ENCODE measurements at regions not wholly inside any gene's neighbourhood (a gene's known extent, or its start where the extent isn't known, plus 50 kb on each side); places are given as distances from the start of the nearest gene placed in this dataset.

DNA sequence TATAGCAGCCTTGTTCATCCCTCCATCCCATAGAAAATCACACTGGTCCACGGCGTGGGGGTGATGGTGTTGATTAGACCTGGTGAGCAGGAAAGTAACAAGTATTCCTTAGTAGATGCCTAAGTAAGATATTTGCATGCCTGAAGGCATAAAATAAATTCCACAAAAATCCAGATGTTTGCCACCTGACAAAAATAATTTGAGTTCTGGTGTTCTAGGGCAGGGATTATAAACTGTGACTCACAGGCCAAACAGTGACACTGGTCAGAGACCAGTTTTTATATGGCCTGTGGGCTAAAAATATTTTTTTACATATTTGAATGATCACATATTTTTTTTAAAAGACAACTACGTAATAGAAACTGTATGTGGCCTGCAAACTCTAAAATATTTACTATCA lies 310.7 kb downstream of the RFC3 start:
- DNase-seq = no peak

DNA sequence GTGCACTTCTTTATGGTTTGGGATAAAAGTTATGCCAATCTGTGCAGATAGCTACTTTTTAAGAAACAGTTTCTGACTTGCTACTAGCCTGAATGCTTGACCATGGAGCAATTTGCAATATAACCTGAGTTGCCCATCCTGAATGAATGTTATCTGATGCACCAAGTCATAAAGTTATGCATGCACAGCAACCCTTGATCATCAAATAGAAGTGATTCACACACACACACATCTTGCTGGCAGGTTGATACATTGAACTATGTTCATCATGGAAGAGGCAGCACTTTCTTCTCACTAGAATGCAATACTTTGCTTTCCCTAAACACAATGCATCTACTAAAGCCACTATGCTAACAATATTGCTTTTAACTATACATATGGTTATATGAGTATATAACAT lies 311.5 kb downstream of the RFC3 start:
- DNase-seq = no peak

DNA sequence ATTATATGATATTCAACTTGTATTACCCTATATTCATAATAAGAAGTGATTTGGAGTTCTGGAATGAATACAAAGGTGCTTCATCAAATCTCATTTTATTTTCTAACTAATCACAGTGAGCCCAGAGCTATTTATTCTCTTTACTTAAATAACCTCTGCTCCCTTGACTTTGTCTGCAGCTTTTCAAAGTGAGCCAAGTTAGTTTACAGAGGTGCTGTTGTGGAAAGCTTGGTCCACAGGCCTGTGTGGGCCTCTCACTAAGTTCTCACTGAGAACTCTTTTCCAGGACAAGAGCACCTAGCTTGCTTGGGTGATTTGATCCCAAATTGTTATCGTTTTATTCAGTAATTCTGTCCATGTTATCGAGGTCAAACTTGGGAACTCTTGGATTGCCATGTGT lies 319.3 kb downstream of the RFC3 start:
- no peak for DNase-seq

DNA sequence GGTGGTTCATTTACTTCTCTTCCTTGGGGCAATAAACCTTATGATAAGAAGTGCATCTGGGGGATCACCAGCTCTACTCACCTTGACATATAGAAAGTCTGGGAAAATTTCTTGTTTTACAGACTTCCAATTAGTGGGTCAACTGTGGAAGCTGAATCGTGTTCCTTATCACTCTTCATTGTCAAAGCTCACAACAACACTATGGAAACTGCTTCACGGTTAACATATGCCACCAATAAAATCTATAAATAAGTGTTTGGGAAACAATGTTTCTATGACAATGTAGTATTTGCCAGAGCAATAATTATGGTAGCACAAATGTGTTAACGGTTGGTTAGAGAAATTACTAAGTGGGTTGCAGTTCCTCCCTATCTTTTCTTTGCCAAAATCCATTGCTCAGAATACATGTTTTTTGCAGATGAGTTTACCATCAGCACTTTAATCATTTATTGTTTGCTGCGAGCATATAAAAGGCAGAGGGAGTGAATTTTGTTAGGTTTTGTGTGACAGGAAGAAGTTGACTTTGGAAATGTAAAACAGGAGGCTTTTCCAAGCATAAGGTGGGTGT lies 321.8 kb downstream of the RFC3 start:
- DNase-seq = no peak

DNA sequence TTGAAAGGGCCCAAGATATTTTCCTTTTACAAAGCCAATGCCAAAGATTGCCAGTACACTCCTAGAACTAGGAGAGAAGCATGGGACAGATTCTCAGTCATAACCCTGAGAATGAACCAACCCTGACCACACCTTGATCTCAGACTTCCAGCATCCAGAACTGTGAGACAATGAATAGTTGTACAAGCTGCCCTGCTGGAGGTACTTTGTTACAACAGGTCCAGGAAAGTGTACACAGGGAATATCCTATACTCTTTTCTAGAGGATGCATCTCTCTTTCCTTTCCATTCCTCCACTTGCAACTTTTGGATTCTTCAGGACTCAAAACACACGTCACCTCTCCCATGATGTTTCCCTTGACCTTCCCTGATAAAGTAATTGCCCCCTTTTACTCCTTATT lies 325.7 kb downstream of the RFC3 start:
- DNase-seq = no peak

DNA sequence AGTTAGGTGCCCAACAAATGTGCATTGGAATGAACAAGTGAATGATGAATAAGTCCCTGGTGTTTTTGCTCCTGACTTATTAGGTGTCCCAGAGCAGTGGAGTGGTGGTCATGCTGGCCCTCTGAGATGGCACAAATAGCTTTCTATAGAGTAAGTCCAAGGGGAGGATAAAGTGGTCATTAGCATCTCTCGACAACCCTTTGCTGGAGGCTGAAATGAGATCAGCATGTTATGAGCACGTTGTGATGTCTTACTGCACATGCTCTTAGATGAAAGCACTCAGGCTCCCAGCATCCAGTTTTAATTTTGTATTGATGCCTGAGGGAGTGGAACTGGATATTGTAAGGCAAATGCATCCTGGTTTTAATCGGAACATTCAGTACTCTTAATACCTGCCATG lies 326.2 kb downstream of the RFC3 start:
- DNase-seq = no peak

DNA sequence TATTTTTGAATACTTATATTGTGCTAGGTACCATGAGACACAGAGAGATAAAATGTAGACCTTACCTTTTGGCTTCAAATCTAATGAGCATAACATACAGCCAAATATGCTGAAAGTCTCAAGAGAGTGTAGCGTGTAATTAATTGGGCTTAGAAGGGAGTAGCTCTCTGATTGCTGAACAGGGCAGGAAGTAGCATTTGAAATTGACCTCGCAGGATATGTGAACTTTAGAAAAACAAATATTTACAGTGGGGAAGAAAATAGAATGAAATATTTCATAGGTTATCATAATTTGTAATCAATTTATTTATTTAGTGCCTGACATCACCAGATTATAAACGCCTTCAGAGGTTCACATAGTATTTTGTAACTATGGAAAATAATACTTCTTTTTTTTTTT lies 327.1 kb downstream of the RFC3 start:
- no peak for DNase-seq

DNA sequence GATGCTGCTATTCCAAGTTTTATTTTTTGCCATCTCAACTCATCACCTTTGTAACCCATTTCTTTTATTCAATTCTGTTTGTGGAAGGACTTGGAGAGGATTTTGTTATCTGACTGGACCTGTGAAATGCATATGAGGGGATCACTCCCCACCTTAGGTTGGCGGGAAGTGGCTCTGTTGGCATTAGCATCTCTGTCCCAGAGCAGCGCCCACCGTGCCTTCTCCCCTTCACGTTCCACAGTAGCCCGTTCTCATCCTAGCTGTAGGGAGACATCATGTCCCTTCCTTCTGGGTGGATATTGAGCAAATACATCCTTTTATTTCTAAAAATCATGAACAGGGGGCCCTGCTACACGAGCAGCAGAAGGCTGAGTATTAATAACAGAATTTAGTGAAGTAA lies 330.4 kb downstream of the RFC3 start:
- DNase-seq = no peak

DNA sequence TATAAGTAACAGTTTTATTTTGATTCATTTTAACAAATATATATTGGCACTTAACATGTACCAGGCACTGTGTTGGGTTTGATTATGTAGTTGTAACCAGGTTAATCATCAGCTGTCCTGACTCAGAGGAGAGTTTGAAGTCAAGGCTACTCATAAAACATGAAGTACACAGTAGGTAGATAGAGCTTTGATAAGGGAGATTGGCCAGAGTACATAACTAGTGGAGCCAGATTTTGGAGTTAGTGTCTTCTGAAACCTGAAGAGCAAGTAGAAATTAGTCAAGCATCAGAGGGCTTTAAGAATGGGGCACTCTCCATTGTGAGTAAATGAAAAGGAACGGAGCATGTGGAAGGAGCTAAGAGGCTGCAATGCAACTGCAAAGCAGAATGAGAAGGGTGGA lies 333.9 kb downstream of the RFC3 start:
- no peak for DNase-seq

DNA sequence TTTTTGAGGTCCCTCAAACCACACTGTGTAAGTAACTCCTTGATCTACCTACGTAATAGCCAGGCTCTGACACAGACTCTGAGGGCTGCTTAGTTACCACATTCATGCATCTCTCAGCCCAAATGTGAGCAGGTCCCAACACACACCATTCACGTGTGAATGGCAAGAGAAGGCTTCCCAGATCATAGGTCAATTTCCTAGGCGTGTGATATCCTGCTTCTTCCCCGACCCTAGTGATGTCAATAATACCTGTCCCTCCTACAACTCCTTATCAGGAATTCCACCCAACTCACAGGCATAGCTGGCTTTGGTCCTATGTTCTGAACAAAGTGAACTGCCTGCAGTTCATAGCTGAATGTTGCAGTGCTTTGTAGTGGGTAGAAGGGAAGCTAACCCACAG lies 334.5 kb downstream of the RFC3 start:
- DNase-seq = no peak

DNA sequence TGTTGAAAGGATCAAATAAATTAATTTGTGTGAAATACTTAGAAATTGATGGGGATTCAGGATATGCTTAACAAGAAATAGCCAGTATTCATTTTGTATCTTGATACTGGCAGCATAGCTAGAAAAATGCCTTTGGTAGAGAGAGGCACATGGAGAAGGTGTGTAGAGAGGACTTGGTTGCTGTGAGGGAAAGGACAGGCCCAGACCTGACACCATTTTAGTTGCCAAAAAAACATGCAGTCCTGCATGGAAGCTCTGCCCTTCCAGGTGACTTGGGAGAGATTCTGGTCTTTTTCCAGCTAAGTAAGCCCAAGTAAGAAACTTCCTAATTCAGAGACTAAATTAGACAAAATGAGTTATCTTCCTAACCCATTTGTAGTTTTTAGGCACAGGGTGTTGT lies 335.0 kb downstream of the RFC3 start:
- no peak for DNase-seq

DNA sequence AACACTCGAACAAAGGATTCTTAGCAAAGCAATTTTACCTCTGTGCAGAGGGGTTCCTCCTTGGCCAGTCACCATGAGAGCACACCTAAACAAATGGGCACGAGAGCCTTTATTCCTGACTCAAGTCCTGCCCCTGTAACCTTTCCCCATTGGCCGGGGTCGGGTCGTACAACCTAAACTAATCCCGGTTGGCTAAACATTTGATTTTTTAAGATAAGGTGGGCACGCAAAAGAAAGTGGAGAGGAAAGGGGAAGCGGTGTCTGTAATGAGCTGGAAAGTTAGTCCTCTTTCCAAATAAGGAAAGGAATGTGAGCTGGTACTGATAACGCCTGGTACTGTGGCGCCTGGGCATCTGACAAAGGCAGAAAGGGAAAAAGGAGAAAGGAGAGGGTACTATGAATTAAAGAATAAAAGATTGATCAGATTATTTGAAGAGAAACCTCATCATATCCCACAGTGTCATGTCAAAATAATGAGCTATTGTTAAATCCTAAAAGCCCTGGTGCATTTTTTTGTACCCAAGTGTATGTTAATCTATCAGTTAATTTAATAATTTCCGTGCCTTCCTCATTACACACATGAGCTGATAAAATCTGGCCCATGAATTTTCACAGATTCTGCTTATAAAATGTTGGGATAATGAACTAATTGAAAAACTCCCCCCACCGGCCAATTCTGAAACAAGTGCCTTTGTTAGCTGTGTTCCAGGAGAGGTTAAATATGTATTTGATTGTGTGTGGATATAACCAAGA lies 335.7 kb downstream of the RFC3 start:
- no peak for DNase-seq

DNA sequence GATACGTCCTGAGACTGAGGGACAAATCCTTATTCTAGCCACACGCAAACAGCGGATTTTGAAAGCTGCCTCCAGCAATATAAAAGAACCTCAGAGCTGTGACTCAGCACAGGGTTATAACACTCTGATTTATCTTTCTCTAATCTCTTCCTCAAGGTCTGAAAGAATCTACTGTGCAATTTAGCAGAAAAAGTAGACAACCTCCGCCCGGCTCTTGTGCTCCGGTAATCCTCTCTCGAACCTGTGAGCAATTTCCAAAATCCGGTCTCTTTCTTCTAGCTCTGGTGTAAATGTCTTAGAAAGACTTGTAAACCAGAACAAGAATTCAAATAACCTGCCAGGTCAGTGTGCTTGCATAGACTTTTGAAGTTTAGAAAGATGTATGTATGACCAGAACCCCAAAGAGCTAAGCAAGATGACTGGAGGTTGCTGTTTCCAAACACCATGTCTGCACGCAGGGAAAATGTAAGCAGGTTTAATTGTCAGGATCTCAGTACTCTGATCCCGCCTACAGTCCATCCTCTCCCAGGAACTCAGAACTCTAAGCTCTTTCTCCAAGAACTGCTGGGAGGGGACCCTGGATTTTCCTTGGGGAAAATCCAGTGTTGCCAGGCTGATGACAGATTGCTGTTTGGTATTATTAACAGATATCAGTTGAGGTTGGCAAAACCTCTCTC lies 338.1 kb downstream of the RFC3 start:
- DNase-seq = no peak

DNA sequence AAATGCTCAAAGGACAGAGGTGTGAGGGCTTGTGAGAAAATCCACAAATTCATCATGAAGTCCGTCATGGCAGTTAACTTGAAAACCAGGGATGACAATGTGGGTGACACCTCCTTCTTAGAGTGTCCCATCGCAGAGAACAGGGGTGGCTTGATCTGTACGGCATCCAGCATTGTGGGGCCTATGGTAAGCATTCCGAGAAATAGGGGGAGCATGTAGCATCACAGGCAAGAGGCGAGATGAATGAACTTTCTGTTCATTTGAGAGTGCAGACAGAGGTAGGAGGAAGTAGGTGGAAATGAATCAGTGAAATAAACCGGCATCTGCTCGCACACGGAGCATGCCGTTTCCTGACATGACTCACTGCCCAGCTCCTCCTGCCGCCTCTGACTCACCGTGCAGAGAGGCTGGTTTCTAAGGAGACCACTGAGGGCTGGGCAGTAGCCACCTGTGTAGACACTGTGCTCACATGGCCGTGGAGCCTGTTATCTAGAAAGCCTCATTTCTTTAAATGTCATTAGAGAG lies 339.0 kb downstream of the RFC3 start:
- DNase-seq = peak in 1 of 2 donors; percentile 19

DNA sequence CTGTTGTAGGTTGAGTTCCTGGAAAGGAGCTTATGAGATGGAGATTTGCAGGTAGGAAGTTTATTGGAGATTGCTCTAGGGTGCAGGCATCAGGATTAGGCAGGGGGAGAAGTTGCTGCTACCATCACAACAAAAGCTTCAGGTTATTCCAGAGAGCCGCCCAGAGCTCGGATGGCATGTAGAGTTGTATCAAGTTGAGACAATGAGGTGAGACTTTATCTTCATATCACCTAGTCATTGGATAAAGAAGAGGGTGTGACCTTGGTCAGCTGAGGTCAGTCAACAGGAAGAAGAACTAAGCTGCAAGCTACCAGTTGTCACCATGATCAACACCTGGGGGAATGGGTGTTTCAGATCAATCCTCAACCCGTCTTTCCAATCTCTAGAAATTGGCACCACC lies 342.0 kb downstream of the RFC3 start:
- DNase-seq = no peak

DNA sequence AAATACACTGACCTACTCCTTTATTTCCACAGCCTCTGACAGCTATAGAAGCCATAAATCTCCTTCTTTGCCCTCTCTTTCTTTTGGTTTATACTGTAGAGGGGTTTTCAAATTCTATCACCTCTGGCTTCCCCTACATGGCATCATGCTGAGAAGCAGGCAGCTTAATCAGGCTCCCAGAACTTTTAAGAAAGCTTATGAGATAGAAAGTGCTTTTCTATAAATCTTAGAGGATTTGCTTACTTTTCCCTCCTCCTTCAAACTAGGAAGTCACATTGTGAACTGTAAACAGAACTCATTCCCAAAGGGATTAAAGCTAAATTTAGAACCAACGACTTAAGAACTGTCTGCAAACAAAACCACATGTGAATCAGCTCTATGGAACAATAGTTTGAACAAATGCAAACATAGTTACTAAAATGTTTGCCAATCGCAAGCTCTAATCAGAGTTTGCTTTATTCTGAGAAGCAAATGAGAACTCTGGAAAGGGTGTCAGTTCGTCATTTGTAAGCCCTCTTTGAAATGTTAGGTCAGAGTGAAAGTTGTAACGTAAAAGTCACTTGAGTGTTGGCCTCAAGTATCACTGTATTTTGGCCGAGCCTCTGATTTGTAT lies 344.1 kb downstream of the RFC3 start:
- DNase-seq = no peak

DNA sequence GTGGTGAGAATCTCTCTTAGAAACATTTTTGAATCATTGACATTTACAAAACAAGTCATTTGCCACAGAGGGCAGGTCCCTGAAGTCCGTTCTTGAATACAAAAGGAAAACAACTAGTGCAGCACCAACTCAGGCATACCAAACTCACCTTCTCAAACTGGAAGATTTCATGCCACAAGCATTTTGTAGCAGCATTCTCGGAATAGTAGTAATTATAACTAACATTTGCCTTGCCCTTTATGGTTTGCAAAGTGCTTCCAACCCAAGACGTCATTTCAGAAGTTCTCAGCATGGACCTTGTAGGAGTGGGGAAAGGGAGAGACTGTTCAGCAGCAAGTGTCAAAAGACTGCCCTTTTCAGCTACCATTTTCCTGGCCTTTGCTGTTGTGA lies 344.6 kb downstream of the RFC3 start:
- DNase-seq = no peak

DNA sequence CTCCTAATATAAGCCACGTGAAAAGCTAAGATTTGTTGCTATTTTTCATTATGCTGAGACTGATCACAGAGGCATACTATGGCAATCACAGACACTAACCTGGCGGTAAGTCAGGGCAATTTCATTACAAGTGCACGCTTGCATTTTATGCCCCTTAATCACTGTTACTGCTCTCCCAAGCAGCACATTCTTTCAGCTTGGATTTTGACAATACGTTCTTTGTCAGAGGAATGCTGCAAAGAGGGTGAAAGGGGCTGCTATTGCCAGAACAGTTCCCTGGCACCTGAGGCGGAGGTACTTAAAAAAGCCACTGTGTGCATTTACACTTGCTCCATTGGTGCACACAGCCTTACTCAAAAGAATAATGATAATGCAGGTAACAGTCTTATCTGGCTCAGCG lies 346.6 kb downstream of the RFC3 start:
- no peak for DNase-seq

DNA sequence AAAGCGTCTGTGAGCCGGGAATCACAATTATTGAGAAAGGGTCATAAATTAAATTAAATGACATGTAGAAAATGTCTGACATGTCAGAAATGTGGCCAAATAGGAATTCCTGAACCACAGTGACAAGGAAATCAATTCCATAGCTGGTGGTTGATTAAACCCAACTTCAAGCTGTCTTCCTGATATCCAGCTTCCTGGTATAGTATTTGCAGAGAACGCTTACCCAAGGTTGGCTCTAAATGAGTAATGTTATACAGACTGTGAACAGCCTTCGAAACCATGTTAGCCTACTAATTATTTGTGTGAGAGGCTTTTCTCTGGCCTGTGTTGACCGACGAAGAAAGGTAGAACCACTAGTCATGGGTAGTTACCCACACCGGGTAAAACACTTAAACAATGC lies 347.2 kb downstream of the RFC3 start:
- no peak for DNase-seq

DNA sequence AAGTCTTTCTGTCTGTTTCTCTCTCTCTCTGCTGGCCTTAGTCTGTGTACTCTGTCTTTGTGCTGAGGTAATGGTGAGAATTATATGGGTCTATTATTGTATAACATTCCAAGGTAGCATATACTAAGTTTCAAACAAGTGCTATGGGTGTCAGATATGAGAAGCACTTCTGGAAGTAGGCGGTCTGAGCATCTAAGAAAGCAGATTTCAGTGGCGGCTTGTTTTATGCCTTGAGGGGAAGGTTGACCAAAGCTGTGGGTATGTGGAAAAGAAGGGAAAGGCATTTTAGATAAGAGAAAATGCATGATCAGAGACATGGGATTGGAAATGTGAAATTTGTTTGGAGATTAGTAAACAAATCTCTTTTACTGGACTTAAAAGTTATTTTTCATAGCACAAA lies 348.5 kb downstream of the RFC3 start:
- DNase-seq = no peak

DNA sequence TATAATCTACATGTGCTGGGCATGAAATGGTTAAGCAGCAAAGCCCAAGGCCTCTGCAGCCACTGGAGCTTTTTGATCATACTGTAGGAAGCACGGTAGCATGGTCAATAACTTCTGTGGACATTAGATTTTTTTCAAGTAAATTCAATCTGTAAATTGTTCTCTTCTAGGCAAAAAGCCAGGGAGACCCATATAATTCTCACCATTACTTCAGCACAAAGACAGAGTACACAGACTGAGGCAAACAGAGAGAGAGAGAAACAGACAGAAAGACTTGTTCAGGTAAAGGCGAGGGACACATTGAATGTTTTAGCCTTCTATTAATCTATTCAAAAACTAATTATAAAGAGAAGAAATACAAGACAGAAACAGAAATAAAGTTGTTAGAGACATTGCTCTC lies 349.4 kb downstream of the RFC3 start:
- DNase-seq = no peak

DNA sequence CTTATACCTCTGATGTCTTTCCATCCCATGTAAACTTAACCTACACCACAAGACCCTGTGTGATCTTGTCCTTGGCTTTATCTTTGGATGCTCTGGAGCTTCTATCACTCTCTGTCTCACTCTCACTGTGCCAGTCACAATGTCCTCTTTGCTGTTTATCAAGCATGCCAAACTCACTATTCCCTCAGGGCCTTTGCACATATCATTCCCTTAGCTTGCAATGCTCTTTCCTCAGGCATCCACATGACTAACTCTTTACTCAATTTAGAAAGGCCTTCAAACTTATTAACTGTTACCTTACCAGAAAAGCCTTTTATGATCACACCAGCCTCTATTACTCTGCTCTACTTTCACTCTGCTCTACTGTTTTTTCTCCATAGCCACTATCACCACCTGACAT lies 354.1 kb downstream of the RFC3 start:
- DNase-seq = no peak

DNA sequence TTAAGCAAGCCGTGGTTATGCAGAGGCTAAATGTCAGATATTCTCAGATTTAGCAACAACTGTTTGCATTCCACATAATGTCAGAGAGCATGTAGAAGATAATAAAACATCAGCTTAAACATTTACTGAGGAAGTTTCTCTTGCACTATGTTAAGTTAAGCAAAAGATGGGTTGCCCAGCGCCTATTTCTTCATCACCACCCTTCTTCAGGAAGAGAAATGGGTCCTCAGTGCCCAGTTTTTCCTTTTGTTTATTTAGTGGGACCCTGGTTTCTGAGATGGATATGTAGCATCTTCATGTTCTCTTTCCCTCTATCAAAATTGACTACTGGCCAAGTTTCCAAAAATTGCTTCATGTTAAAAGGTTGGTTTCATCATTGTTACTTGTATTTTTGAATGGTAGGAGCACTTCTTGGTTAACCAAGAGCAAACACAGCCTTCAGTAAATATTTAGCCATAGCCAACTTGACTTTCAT lies 356.8 kb downstream of the RFC3 start:
- DNase-seq = no peak

DNA sequence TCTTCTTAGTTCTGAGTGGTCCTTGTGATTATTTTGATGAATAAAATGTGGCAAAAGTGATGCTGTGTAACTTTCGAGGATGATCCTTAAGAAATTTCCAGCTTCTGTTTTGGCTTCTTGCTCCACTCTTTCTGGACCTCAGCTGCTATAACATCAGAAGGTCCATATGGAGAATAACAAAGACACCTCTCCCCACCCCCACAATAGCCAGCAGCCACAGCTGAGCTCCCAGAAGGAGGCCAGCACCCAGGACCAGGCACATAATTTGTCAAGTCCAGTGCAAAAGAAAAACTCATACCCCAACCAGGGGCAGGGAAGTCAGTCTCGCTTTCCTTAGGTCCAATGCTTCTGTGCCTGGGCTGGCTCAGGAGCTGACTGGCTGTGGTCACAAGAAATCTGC lies 357.6 kb downstream of the RFC3 start:
- DNase-seq = no peak
